ENCODE measurements at regions not wholly inside any gene's neighbourhood (a gene's known extent, or its start where the extent isn't known, plus 50 kb on each side); places are given as distances from the start of the nearest gene placed in this dataset.

DNA sequence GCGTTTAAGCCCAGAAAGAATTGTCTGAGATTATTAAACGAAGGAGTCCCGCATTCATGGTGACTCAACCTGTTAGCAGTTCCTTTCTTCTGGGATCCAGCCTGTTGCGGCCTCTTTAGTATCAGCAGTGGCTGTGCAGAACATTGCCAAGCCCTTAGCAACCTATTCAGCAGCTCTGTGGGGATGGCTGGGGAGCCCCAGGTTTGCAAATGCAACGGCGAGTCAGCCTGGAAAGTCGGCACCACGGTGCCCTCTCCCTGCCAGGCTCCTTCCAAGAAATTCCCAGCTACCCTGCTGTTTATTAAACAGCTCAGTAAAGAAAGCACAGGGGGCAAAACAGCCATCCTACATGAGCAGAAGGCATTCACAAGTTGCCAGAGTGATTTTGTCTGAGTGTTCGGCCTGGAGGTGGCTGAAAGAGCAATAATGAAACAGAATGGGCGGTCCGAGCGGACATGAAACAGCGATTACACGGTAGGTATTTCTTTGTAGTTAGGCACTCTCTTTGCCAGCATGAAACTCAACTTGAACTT lies 198.3 kb downstream of the BAMBI start:
- peak overlapping the region; percentile 45 for H3K27ac ChIP-seq (ENCODE audit: low read depth, low read length)
- peaks cover 2% of the 10 kb centered on the region for H3K36me3 Mint-ChIP-seq (ENCODE audit: low read depth, unreplicated experiment)
- TF ChIP-seq, protein P1, sequence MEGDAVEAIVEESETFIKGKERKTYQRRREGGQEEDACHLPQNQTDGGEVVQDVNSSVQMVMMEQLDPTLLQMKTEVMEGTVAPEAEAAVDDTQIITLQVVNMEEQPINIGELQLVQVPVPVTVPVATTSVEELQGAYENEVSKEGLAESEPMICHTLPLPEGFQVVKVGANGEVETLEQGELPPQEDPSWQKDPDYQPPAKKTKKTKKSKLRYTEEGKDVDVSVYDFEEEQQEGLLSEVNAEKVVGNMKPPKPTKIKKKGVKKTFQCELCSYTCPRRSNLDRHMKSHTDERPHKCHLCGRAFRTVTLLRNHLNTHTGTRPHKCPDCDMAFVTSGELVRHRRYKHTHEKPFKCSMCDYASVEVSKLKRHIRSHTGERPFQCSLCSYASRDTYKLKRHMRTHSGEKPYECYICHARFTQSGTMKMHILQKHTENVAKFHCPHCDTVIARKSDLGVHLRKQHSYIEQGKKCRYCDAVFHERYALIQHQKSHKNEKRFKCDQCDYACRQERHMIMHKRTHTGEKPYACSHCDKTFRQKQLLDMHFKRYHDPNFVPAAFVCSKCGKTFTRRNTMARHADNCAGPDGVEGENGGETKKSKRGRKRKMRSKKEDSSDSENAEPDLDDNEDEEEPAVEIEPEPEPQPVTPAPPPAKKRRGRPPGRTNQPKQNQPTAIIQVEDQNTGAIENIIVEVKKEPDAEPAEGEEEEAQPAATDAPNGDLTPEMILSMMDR (IDR thresholded peaks at IDR 0.05; ENCODE audit: insufficient read depth, low read depth, low read length): no peak
- TF ChIP-seq EZH2 (IDR thresholded peaks at IDR 0.05; ENCODE audit: insufficient read depth, low read length): no peak

DNA sequence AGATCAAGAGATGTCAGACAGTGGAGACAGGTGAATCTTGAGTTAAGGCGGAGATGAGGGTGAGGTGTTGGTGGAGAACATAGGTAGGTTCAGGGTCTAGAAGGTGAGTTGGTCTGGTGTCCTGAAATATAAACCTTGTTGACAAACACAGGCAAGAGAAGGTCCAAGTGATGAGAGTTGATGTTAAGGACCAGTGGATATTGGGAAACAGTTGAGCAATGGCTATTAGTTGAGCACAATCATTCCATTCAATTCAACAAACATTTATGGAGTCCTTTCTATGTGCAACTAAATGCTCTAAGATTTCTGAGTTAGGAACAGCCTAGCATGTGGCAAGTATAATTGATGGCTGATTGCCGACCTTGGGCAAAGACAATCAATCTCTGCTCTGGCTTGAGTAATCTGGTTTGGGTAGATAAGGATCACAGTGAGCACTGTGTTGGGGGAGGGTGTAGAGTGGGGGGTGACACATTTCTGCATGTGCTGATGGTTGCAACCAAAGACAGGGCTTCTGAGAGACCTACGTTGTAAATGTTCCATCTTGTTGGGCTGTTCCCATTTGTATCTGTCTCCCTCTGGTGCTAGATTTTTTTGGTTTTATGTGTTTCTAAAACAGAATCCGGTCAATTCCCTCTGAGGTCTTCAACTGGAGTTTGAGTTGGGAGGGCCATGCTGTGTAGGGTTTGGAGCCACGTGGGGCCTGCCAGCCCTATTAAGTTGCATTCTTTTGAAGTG lies 201.1 kb downstream of the BAMBI start:
- Histone ChIP-seq H3K4me3 (ENCODE audit: insufficient read depth, low read depth, low read length) (no peak overlapping the region), H3K4me2 (ENCODE audit: low read length) (no peak overlapping the region), H2AFZ (ENCODE audit: low read depth, low read length) (no peak overlapping the region), H3K27me3 (ENCODE audit: insufficient read depth, low read length) (no peaks in the 10 kb centered on the region), H3K9ac (ENCODE audit: low read length) (no peak overlapping the region), H3K27ac (ENCODE audit: low read depth, low read length) (no peak overlapping the region), H4K20me1 (ENCODE audit: insufficient read depth, low read length) (no peaks in the 10 kb centered on the region), H3K4me1 (ENCODE audit: insufficient read depth, low read length) (peaks cover 8% of the 10 kb centered on the region), H3K36me3 (ENCODE audit: insufficient read depth, low read length) (no peaks in the 10 kb centered on the region), H3K79me2 (ENCODE audit: insufficient read depth, low read length) (no peaks in the 10 kb centered on the region), H3K9me3 (ENCODE audit: insufficient read depth, low read depth, low read length) (no peaks in the 10 kb centered on the region)
- peak; percentile 23 for DNase-seq (ENCODE audit: low read depth)
- Mint-ChIP-seq H3K4me1 (ENCODE audit: low read depth, unreplicated experiment) (peaks cover 13% of the 10 kb centered on the region), H3K27ac (ENCODE audit: unreplicated experiment) (no peak overlapping the region), H3K27me3 (ENCODE audit: low read depth, unreplicated experiment) (no peaks in the 10 kb centered on the region), H3K9me3 (ENCODE audit: unreplicated experiment) (peaks cover 1% of the 10 kb centered on the region), H3K36me3 (ENCODE audit: low read depth, unreplicated experiment) (peaks cover 2% of the 10 kb centered on the region), H3K4me3 (ENCODE audit: unreplicated experiment) (no peak overlapping the region)
- no peak for TF ChIP-seq EZH2 (IDR thresholded peaks at IDR 0.05; ENCODE audit: insufficient read depth, low read length)
- TF ChIP-seq, protein P1 (IDR thresholded peaks at IDR 0.05; ENCODE audit: insufficient read depth, low read depth, low read length): no peak
- no peak for FAIRE-seq

More for the DNA sequence above, 198.3 kb downstream of the BAMBI start:
- FAIRE-seq: no peak
- Mint-ChIP-seq H3K27ac (ENCODE audit: unreplicated experiment) (peak overlapping the region; percentile 3), H3K27me3 (ENCODE audit: low read depth, unreplicated experiment) (no peaks in the 10 kb centered on the region), H3K4me1 (ENCODE audit: low read depth, unreplicated experiment) (peaks cover 13% of the 10 kb centered on the region), H3K9me3 (ENCODE audit: unreplicated experiment) (peaks cover 1% of the 10 kb centered on the region), H3K4me3 (ENCODE audit: unreplicated experiment) (no peak overlapping the region)
- peak overlapping the region; percentile 63 for H3K9ac ChIP-seq (ENCODE audit: low read length)
- peak overlapping the region; percentile 71 for H2AFZ ChIP-seq (ENCODE audit: low read depth, low read length)
- H3K4me3 ChIP-seq (ENCODE audit: insufficient read depth, low read depth, low read length): peak overlapping the region; percentile 54
- H3K4me1 ChIP-seq (ENCODE audit: insufficient read depth, low read length): peaks cover 8% of the 10 kb centered on the region
- peak; percentile 83 for DNase-seq (ENCODE audit: low read depth)
- no peaks in the 10 kb centered on the region for H3K27me3 ChIP-seq (ENCODE audit: insufficient read depth, low read length)
- no peaks in the 10 kb centered on the region for H3K79me2 ChIP-seq (ENCODE audit: insufficient read depth, low read length)
- no peaks in the 10 kb centered on the region for H3K9me3 ChIP-seq (ENCODE audit: insufficient read depth, low read depth, low read length)
- H4K20me1 ChIP-seq (ENCODE audit: insufficient read depth, low read length): no peaks in the 10 kb centered on the region
- H3K4me2 ChIP-seq (ENCODE audit: low read length): peak overlapping the region; percentile 87
- no peaks in the 10 kb centered on the region for H3K36me3 ChIP-seq (ENCODE audit: insufficient read depth, low read length)

DNA sequence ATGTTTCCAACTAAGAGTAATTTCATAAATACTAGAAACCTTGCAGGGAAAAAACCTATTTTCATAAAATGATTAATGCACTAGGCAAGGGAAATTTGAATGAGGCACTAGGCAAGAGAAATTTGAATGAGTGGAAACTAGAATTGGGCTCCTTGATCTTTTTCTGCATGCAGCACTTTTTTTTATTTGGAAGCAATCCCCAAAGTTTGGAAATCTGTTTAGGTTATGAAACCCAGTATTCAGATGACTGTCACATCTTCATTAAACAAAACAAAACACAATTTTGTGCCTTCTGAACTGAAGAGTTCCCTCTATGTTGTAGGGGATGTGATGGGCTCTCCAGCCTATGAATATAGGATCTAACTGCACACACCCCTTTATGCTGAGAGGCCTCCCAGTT lies 201.9 kb downstream of the BAMBI start:
- TF ChIP-seq, protein P1 (IDR thresholded peaks at IDR 0.05; ENCODE audit: insufficient read depth, low read depth, low read length): no peak
- no peak for TF ChIP-seq EZH2 (IDR thresholded peaks at IDR 0.05; ENCODE audit: insufficient read depth, low read length)
- Histone ChIP-seq H3K27ac (ENCODE audit: low read depth, low read length) (no peak overlapping the region), H4K20me1 (ENCODE audit: insufficient read depth, low read length) (no peaks in the 10 kb centered on the region), H2AFZ (ENCODE audit: low read depth, low read length) (no peak overlapping the region), H3K9me3 (ENCODE audit: insufficient read depth, low read depth, low read length) (no peaks in the 10 kb centered on the region), H3K4me3 (ENCODE audit: insufficient read depth, low read depth, low read length) (no peak overlapping the region), H3K27me3 (ENCODE audit: insufficient read depth, low read length) (no peaks in the 10 kb centered on the region), H3K79me2 (ENCODE audit: insufficient read depth, low read length) (no peaks in the 10 kb centered on the region), H3K36me3 (ENCODE audit: insufficient read depth, low read length) (no peaks in the 10 kb centered on the region), H3K4me1 (ENCODE audit: insufficient read depth, low read length) (peaks cover 8% of the 10 kb centered on the region), H3K4me2 (ENCODE audit: low read length) (no peak overlapping the region), H3K9ac (ENCODE audit: low read length) (no peak overlapping the region)
- DNase-seq (ENCODE audit: low read depth) (no peak), FAIRE-seq (no peak)
- Mint-ChIP-seq H3K4me1 (ENCODE audit: low read depth, unreplicated experiment) (peaks cover 13% of the 10 kb centered on the region), H3K36me3 (ENCODE audit: low read depth, unreplicated experiment) (no peaks in the 10 kb centered on the region), H3K9me3 (ENCODE audit: unreplicated experiment) (no peaks in the 10 kb centered on the region), H3K27ac (ENCODE audit: unreplicated experiment) (no peak overlapping the region), H3K4me3 (ENCODE audit: unreplicated experiment) (no peak overlapping the region), H3K27me3 (ENCODE audit: low read depth, unreplicated experiment) (no peaks in the 10 kb centered on the region)
